GM19455 (cell line): ENCODE measurements at regions not wholly inside any gene's neighbourhood (a gene's known extent, or its start where the extent isn't known, plus 50 kb on each side); places are given as distances from the start of the nearest gene placed in this dataset.

Source experiments
- ATAC-seq: cut with Tn5 transposase; IDR thresholded peaks from one replicate; pipeline ENCODE4 v1.9.1; 2021; ENCODE audit not compliant: unreplicated experiment

DNA sequence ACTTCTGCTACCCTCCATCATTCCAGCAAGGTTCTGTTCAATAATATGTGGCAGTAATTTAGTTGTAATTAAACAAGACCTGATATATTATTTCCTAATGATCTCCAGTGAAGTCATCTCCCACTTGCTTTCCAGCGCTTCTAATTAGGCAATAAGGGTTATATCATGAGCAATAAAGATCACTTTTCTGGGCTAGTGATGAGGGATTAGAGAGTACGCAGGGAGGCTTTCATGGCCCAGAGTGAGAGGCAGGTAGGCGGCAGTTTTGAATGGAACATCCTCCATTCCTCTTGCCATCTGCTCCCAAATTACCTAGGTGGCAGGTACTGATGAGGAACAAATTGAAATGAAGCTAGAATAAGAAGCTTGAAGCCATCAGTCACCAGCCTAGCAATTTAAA lies 358.1 kb upstream of the SYT4 start:
- ATAC-seq: no peak

GRCh38 chr18:43642727-43643330 lies 365.5 kb upstream of the SYT4 start:
- no peak for ATAC-seq

- no peak for ATAC-seq
Observed at GRCh38 chr18:43648002-43648401, 370.7 kb upstream of the SYT4 start.

GRCh38 chr18:43649649-43650357 lies 372.5 kb upstream of the SYT4 start:
- no peak for ATAC-seq

- ATAC-seq: no peak
Observed at GRCh38 chr18:43650426-43650825, 373.1 kb upstream of the SYT4 start.

- ATAC-seq: no peak
Observed at GRCh38 chr18:43651057-43651456, 373.8 kb upstream of the SYT4 start.

GRCh38 chr18:43656547-43656946 lies 379.3 kb upstream of the SYT4 start:
- no peak for ATAC-seq

DNA sequence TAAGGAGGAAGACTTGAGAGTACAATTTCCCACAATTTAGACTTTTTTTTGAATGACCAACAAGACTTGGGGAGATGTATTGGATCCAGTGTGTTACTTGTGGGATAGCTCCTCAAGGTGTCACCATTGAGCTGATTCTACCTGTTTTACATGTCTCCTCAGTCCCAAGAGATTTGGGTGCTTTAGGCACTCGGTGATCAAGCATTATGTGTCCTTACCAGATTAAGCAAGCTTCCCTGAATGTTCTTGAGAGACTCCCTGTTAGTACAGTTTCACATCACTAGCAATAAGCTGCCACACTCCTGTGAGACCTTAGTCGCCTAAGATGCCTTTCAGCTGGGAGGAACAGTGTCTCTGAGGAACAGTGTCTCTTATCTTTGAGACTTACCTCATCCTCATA lies 384.3 kb upstream of the SYT4 start:
- ATAC-seq: no peak

GRCh38 chr18:43662657-43663056 lies 385.4 kb upstream of the SYT4 start:
- no peak for ATAC-seq

GRCh38 chr18:43663159-43663558 lies 385.9 kb upstream of the SYT4 start:
- ATAC-seq: no peak

DNA sequence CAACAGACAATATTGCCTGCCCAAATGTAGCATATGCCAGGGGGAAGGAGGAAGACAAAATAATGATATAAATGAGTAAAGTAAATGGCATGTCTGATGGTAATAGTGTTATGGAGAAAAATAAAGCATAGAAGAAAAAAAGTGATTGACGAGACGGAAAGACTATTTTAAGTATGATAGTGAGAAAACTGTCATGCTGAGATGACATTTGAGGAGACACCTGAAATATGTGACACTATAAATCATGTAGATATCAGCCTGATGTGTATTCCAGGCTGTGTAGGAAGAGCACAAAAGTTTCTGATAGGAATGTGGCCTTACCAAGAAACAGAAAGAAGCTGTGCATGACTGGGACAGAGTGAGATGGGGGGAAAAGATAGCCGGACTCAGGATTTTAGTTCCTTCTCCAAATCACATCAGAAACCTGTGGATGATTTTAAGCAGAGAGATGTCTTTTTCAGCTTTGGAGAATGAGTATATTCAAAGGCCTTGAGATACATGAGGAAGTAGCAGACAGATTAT lies 387.3 kb upstream of the SYT4 start:
- ATAC-seq: no peak

DNA sequence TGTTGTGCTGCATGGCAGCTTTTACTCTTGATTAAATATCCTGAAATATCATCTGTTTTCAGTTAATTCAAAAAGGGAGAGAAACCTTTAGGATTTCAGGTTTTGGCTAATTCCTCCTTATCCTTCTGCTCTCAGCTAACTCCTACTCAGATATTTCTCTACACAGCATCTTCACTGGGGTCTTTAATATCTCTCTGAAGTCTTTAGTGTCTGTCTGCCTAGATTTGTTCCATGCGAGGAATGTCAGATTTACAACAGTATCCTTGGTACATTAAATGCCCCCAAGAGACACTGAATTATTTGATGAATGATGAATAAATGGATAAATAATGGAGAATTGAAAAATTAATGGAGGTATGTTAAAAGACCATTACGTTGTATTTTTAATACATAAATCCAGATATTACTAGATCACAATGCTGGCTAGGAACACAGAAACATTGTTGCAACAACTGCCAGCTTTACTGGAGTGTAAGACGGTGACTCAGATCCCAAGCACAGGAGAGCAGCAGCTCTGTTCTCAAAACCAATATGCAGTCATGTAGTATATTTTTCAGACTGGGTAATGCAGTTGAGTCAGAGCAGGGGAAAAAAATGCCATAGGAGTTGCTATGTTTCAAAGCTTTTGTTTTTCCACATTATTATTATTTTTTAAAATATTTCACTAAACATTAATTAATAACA lies 388.0 kb upstream of the SYT4 start:
- no peak for ATAC-seq

DNA sequence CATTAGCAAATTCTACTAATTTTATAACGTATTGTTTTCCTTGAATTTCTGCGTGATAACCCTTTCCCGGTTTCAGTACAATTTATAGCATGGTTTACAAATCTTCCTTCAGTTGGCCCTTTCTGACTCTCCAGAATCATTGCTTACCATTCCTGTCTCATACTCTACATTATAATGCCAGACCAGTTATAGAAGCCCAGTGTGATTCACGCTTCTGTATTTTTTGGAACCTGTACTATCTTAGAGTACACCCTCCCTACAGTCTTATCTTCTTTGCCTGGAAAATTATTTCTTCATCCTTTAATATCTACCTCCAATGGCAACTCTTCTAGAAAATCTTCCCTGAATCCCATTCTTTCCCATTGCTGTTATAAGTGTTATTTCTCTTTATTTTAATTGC lies 391.6 kb upstream of the SYT4 start:
- ATAC-seq: no peak

DNA sequence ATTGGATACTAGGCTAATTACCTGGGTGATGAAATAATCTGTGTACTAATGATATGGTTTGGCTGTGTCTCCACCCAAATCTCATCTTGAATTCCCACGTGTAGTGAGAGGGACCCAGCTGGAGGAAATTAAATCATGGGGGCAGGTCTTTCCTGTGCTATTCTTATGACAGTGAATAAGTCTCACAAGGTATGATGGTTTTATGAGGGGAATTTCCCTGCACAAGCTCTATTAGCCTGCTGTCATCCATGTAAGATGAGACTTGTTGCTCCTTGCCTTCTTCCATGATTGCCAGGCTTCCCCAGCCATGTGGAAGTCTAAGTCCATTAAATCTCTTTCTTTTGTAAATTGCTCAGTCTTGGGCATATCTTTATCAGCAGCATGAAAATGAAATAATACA lies 394.1 kb upstream of the SYT4 start:
- no peak for ATAC-seq

DNA sequence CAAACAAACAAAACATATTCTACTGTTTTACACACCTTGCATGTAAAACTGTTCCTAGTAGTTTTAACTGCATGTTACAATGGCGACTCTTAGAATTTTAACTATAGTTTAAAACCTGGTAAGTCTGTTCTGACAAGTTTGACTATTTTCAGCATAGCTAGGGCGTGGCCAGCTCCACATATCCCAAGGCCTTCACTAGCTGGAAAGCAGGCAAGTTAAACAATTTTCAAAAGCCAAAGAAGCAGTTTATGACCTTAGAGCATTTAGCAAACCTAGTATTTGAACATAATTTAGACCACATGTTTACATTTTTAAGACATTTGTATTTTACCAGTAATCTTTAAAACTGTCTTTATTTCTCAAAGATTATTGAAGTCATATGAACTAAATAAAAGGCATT lies 402.8 kb upstream of the SYT4 start:
- ATAC-seq: no peak

DNA sequence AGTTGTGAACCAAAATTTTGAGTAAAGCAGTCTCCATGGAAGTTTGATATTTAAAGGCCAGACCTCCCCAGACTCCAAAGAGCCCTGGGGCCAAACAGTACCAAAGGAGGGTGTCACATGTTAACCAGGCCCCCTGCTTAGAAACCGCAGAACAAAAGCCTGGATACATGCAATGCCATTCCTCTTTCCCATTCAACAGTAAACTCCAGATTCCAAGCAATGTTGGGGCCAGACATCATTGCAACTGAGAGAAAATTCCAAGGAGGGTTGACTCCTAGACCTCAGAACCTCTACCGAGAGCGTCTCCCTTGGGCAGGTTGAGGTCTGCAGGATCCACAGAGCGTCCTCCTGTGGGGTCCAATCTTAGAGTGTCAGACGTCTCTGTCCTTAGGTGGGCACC lies 404.4 kb upstream of the SYT4 start:
- no peak for ATAC-seq

DNA sequence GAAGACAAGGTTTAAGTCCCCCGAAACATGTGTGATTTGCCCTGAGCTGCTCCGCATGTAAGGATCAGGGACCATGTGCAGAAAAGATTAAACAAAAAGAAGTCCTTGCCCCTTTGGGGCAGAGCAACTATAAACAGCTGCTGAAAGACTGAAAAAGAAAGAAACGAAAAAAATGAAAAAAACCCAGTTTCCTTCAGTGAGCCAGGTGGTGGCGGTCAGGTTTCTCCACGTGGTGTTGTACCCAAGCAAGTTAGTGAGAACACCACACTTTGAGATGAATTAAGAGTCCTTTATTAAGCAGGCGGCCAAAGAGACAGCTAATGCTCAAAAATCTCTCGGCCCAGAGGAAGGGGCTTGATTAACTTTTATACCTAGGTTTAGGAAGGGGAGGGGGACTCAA lies 404.9 kb upstream of the SYT4 start:
- no peak for ATAC-seq

DNA sequence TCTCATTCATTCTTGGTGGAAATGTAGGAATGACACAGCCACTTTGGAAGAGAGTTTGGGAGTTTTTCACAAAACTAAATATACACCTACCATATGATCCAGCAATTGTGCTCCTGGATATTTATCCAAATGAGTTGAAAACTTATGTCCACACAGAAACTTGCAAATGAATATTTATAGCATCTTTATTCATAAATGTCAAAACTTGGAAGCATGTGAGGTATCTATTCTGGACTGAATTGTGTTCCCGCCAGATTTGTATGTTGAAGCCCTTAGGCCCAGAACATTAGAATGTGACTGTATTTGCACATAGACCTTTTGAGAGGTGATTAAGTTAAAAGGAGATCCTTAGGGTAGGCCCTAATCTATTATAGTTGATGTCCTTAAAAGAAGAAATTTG lies 409.4 kb upstream of the SYT4 start:
- ATAC-seq: no peak

- no peak for ATAC-seq
Observed at GRCh38 chr18:43692099-43692690, 414.9 kb upstream of the SYT4 start.

GRCh38 chr18:43702399-43702798 lies 425.1 kb upstream of the SYT4 start:
- no peak for ATAC-seq

DNA sequence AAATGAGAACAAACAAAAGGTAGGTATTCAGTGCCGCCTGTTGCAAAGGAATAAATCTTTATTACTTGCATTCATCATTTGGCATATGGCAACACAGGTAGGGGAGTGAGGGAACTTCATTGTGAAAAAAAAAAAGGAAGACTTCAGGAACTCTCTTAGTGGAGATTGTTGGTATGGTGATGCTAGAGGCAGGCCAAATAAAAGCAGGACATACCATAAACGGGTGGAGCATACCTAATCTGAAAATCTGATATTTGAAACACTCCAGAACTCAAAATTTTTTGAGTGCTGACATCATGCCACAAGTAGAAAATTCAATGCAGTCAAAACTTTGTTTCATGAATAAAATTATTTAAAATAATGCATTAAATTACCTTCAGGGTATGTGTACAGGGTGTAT lies 425.8 kb upstream of the SYT4 start:
- ATAC-seq: no peak

DNA sequence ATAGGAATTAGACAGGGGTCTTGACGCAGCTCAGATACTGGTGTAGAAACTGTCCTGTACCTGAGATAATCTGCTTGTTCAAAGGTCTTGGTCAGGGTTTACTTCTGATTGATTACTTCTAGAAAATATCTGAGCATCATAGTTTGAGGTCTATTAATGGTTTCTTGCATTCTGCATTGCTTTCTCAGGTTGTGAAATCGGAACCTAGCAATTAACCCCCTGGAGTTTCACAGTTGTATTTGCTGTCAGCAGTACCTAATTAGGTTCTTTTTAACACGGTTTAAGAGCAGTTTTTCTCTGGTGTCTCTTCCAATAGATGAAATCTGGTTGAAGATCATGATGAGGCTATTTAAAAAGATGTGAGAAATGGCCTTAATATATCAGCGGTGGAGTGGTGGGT lies 428.6 kb upstream of the SYT4 start:
- ATAC-seq: no peak
